ENCODE measurements at regions not wholly inside any gene's neighbourhood (a gene's known extent, or its start where the extent isn't known, plus 50 kb on each side); places are given as distances from the start of the nearest gene placed in this dataset.

- TF ChIP-seq CTCF (IDR thresholded peaks at IDR 0.05; ENCODE audit: borderline replicate concordance, extremely low read depth, low read length, poor library complexity, severe bottlenecking): no peak
- TF ChIP-seq EZH2 (IDR thresholded peaks at IDR 0.05; ENCODE audit: borderline replicate concordance, low read depth, low read length, severe bottlenecking): no peak
Observed at GRCh38 chr1:65077369-65077768, 70.6 kb upstream of the AK4 start.
